ENCODE measurements at regions not wholly inside any gene's neighbourhood (a gene's known extent, or its start where the extent isn't known, plus 50 kb on each side); places are given as distances from the start of the nearest gene placed in this dataset.
"Not testable (repeated sequence)": the region's sequence is repeated elsewhere in the genome, so short reads cannot be mapped to it uniquely, and the experiment has no call there.

GRCh38 chr11:130979386-130979972 lies 63.2 kb upstream of the SNX19 start:
- no peak for DNase-seq

GRCh38 chr11:130980071-130980862 lies 64.0 kb upstream of the SNX19 start:
- DNase-seq = no peak

- DNase-seq = not testable (repeated sequence)
Measured at GRCh38 chr11:130984241-130984640, 68.0 kb upstream of the SNX19 start.

GRCh38 chr11:130992788-130993187 lies 76.5 kb upstream of the SNX19 start:
- DNase-seq = no peak

GRCh38 chr11:130994043-130994442 lies 77.8 kb upstream of the SNX19 start:
- no peak for DNase-seq

- no peak for DNase-seq
Measured at GRCh38 chr11:130995266-130995665, 79.0 kb upstream of the SNX19 start.

GRCh38 chr11:130997278-130997677 lies 81.0 kb upstream of the SNX19 start:
- no peak for DNase-seq

GRCh38 chr11:130999086-130999485 lies 82.8 kb upstream of the SNX19 start:
- DNase-seq = no peak

GRCh38 chr11:130999992-131000770 lies 83.9 kb upstream of the SNX19 start:
- no peak for DNase-seq

GRCh38 chr11:131002145-131002544 lies 85.9 kb upstream of the SNX19 start:
- DNase-seq = no peak

GRCh38 chr11:131005829-131006228 lies 89.5 kb upstream of the SNX19 start:
- DNase-seq = no peak

GRCh38 chr11:131025020-131025419 lies 108.7 kb upstream of the SNX19 start:
- DNase-seq = no peak

- DNase-seq = no peak
Measured at GRCh38 chr11:131025421-131026125, 109.3 kb upstream of the SNX19 start.

GRCh38 chr11:131027491-131027890 lies 111.2 kb upstream of the SNX19 start:
- DNase-seq = no peak

- no peak for DNase-seq
Measured at GRCh38 chr11:131033151-131033651, 116.9 kb upstream of the SNX19 start.

- DNase-seq = no peak
Measured at GRCh38 chr11:131036514-131036913, 120.2 kb upstream of the SNX19 start.

GRCh38 chr11:131037873-131038272 lies 121.6 kb upstream of the SNX19 start:
- DNase-seq = no peak

GRCh38 chr11:131038597-131038996 lies 122.3 kb upstream of the SNX19 start:
- DNase-seq = no peak

- DNase-seq = no peak
Measured at GRCh38 chr11:131041331-131042040, 125.2 kb upstream of the SNX19 start.

- DNase-seq = no peak
Measured at GRCh38 chr11:131042041-131042390, 125.7 kb upstream of the SNX19 start.

GRCh38 chr11:131043251-131043650 lies 127.0 kb upstream of the SNX19 start:
- no peak for DNase-seq

GRCh38 chr11:131044851-131045250 lies 128.6 kb upstream of the SNX19 start:
- DNase-seq = no peak

Measured in activated CD4-positive, alpha-beta T cell treated with anti-CD3 and anti-CD28 coated beads, Interleukin-2, amount 50 U/mL, for 16 hours (primary cell).